AG09319 (cell line): ENCODE measurements at regions not wholly inside any gene's neighbourhood (a gene's known extent, or its start where the extent isn't known, plus 50 kb on each side); places are given as distances from the start of the nearest gene placed in this dataset.
"Not testable (repeated sequence)": the region's sequence is repeated elsewhere in the genome, so short reads cannot be mapped to it uniquely, and the experiment has no call there.

ENCODE experiments used
- DNase-seq: peaks from one replicate; pipeline ENCODE4 v3.0.0-alpha.2; 2010; ENCODE audit warnings: low read depth; ENCODE audit errors: extremely low read depth
- TF ChIP-seq, protein P1 (sequence below): IDR thresholded peaks from 2 replicates; pipeline ENCODE4 v1.5.1; 2011; ENCODE audit warnings: low read depth, mild to moderate bottlenecking, inconsistent platforms, low read length, moderate library complexity

- TF ChIP-seq, protein P1, sequence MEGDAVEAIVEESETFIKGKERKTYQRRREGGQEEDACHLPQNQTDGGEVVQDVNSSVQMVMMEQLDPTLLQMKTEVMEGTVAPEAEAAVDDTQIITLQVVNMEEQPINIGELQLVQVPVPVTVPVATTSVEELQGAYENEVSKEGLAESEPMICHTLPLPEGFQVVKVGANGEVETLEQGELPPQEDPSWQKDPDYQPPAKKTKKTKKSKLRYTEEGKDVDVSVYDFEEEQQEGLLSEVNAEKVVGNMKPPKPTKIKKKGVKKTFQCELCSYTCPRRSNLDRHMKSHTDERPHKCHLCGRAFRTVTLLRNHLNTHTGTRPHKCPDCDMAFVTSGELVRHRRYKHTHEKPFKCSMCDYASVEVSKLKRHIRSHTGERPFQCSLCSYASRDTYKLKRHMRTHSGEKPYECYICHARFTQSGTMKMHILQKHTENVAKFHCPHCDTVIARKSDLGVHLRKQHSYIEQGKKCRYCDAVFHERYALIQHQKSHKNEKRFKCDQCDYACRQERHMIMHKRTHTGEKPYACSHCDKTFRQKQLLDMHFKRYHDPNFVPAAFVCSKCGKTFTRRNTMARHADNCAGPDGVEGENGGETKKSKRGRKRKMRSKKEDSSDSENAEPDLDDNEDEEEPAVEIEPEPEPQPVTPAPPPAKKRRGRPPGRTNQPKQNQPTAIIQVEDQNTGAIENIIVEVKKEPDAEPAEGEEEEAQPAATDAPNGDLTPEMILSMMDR, result no peak
- no peak for DNase-seq
Measured at GRCh38 chr12:18887368-18887767, 149.4 kb downstream of the CAPZA3 start.

- no peak for DNase-seq
- TF ChIP-seq, protein P1, result no peak
Measured at GRCh38 chr12:18888047-18888446, 150.1 kb downstream of the CAPZA3 start.

DNA sequence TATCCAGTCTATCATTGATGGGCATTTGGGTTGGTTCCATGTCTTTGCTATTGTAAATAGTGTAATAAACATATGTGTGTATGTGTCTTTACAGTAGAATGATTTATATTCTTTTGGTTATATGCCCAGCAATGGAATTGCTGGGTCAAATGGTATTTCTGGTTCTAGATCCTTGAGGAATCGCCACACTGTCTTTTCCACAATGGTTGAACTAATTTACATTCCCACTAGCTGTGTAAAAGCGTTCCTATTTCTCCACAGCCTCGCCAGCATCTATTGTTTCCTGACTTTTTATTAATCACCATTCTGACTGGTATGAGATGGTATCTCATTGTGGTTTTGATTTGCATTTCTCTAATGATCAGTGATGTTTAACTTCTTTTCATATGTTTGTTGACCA lies 152.7 kb downstream of the CAPZA3 start:
- DNase-seq, result not testable (repeated sequence)

DNA sequence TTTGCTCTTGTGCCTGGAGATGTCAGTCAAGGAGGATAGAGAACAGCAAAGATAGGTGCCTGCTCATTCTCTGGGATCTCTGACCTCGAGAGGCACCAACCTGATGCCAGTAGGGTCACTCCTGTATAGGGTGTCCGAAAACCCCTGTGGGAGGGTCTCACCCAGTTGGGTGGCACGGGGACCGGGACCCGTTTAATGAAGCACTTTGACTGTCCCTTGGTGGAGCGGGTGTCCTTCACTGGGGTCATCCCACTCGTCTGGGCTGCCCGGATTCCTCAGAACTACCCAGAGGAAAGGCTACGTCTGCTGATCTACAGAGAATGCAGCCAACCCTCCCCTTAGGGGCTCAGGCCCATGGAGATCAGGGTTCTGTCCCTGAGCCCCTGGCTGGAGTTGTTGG lies 157.6 kb downstream of the CAPZA3 start:
- DNase-seq, result no peak
- TF ChIP-seq, protein P1, result no peak

GRCh38 chr12:18895946-18896345 lies 158.0 kb downstream of the CAPZA3 start:
- DNase-seq, result no peak
- TF ChIP-seq, protein P1, result no peak

DNA sequence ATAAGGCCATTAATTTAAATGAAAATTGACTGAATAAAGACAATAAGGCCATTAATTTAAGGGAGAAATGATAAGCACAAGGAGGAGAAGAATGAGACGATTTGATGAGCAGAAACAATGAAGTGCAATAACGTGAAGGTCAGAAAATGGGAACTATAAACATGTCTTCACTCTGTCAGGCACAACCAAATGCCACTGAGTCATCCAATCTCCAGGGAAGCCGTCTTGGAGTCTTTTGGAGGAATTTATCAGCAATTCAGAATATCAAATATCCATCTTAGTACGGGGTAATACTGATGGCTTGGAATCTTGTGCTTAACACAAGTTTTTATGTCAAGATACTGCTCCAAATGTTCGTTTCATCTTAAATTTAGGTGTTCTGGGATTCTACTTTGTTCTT lies 159.9 kb downstream of the CAPZA3 start:
- no peak for DNase-seq
- TF ChIP-seq, protein P1, result no peak

- TF ChIP-seq, protein P1, result no peak
- DNase-seq, result no peak
Measured at GRCh38 chr12:18898470-18898869, 160.6 kb downstream of the CAPZA3 start.

DNA sequence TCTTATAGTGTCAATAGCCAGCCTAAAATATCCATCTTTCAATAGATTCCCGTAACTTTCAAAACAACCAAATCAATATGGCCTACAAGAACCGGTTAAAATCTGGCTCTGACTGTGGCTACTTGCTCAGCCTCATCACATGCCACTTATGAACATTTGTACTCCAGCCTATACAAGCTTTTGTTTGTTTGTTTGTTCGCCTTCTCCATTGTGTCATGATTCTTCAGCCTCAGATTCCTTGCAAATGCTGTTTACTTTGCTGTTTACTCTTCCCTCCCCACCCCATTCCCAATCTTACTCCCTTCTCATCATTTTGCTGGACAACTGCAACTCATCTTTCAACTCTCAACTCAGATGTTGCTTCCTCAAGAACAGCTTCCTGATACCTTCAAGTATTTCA lies 161.2 kb downstream of the CAPZA3 start:
- TF ChIP-seq, protein P1, result no peak
- no peak for DNase-seq
